HG03432 (cell line): ENCODE measurements at regions not wholly inside any gene's neighbourhood (a gene's known extent, or its start where the extent isn't known, plus 50 kb on each side); places are given as distances from the start of the nearest gene placed in this dataset.

Experiments used
- ATAC-seq: cut with Tn5 transposase; IDR thresholded peaks from one replicate; pipeline ENCODE4 v1.9.1; 2021; ENCODE audit warnings: mild to moderate bottlenecking, moderate library complexity; ENCODE audit not compliant: unreplicated experiment

DNA sequence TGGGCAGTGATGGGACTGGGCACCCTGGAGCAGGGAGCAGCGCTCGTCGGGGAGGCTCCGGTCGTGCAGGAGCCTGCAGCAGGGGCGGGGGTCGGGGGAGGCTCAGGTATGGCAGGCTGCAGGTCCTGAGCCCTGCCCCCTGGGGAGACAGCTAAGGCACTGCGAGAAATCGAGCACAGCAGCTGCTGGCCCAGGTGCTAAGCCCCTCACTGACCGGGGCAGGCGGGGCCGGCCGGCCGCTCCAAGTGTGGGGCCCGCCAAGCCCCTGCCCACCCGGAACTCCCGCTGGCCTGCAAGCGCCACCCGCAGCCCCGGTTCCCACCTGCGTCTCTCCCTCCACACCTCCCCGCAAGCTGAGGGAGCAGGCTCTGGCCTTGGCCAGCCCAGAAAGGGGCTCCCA lies 326.8 kb upstream of the TMTC1 start:
- ATAC-seq, result no peak

DNA sequence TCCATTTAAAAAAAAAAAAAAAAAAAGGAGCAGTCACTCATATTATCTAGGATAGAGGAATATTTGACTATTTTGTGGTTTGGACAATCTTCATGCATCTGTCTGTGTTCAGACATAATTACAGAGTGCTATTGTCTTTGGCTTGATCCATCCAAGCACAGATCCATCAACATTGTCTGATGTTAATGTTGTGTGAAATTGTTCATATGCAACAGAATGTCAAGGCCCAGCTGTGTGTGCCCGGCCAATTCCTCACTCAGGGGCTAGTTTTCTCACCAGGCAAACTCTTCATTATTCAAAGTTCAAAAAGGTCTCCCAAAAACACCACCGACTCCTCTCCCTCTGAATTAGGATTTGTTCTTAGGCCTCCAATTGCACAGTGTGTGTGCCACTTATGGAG lies 324.9 kb upstream of the TMTC1 start:
- no peak for ATAC-seq

DNA sequence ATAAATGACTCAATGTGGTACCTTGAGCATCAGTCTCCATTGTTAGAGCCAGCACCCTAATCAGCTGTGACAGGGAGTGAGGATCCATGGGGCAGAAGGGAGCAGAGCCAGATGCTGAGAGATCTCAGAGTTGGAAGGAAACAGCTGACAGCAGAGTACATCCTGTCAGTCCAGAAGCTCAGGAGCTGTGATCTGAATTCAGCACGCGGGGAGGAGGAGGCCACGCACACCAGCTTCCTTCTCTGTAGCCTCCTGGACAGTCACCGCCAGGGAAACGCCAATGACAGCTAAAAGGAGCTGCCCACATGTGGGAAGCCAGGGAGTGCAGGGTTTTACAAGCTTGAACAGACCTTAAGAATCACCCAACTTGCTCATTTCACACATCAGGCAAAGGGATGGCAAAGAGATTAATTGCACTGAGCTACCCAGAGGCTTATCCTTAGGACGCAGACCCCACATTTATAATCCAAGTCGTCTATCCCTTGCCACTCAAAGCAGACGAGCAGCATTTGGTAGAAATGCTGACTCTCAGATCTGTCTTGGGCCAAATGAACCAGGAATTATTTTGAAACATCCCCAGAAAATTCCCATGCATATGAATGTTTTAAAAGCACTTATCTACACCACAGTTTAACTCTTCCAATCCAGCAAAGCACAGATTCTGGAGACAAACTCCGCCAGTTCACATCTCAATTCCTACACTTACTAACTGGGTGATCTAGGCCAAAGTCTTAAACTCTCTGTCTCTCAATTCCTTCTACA lies 322.6 kb upstream of the TMTC1 start:
- no peak for ATAC-seq

DNA sequence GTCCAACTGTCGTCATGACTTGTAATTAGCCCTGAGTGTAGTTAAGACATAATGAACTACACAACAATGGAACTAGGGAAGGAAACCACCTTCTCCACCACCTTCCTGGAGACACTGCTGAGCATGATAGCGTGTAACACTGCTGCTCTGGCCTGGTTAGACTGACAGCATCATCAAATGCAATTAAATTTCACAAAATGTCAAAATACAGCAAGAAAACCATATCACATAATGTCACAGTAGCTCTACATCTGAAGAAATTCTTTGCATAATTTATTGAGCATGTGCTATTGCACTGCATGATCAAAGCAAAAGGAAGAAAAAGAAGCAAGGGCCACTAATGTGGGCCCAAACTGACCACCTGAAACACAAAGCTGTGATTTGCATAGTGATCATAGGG lies 321.8 kb upstream of the TMTC1 start:
- ATAC-seq, result no peak

DNA sequence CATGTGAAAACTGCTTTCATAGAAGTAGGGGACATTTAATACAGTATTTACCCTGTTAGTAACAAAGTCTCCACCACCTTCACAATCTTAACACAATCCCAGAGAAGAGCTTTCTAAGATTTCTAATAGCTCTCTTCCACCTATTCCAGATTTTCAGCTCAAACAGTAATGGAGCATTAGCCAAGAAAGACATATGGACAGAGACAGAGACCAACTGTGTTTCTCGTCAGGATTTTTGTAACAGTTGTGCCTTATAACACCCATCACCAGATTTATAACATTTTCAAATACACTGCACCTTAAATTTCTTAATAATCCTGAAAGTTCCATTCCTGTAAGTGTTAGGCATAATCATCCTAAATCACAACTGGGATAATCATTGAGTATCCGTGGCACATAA lies 321.2 kb upstream of the TMTC1 start:
- no peak for ATAC-seq

DNA sequence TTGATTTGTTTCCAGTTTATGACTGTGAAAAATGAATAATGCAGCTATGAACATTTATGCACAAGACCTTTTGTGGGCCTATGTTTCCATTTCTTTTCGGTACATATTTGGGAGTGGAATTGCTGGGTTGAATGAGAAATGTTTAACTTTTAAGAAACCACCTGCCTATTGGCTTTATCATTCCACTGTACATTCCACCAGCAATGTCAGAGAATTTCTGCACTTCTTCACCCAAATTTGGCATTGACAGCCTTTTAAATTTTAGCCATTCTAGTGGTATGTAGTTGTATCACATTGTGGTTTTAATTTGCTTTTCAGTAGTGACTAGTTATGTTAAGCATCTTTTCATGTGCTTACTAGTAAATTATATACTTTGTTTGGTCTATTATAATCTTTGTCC lies 317.0 kb upstream of the TMTC1 start:
- ATAC-seq, result no peak

DNA sequence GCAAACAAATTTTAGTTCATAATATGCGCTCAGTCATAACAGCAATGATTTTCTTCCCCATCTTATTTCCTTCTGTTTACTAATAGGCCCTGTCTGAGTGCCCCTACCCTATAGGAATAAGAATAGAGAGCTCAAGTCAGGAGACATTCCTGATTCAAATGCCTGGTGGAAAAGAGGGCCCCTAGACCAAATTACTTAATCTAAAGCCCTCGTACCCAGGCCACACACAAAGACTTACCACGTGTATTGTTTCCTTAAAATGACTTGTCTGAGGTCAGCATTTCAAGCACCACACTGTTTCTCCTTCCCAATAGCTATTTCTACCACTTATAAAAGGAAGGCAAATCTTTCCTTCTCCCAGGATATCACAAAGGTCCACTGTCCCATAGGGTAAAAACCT lies 314.9 kb upstream of the TMTC1 start:
- ATAC-seq, result no peak

DNA sequence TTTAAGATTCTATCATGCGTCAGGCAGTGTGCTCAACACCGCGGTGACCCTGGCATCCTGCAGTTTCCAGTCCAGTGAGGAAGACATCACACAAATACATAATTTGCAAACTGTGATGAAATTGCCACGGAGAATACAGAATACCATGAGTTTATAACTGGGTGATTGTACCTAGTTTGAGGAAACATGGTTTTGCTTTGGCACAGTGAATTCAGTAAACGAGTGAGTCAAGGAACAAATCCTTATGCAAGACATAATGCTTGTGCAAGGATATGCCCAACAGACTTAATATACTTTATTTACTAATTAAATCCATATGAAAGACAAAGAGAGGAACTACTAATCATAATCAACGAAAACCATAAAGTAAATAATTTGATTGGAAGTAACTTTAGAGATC lies 311.8 kb upstream of the TMTC1 start:
- no peak for ATAC-seq

DNA sequence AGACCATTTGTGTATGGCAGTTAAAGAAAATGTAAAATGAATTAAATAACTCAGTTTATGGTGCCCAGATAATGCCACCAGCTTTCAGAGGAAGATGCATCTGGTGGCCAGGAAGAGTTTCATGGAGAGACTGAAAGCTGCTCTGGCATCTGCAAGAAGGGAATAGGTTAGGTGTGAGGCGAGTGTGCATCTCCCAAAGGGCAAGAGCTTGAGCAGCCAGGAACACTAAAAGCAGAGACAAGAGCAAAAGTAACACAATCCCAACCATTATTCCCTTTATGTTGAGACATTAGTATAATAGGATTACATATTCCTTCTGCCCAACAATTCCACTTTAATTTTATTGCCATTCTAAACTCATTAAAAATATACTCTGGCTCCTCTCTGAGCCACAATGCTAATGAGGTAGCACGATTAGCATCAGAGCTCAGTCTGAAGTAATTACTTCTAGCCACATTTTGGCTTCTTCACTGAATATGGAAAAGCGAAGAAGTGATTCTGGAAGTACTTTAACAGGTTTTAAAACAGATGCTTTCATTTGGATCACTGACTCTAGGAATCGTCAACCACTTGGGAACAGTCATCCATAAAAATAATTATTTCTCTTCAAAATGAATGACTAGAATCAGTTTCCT lies 309.4 kb upstream of the TMTC1 start:
- no peak for ATAC-seq

DNA sequence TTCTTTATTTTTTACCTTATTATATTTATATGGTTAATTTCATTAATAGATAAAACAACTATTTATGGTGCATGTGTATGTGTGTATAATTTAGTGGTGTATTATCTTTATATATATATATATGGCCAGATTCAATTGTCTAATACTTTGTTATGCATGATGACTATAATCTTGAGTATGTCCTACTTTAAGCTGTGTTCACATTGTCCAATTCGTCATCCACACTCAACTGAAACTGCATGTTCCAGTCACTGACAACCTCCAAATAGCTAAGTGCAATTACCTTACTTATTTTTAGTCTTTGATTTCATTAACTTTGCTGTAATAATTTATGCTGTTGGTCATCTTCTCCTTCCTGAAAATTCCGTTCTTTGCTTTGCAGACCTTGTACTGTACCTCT lies 306.5 kb upstream of the TMTC1 start:
- ATAC-seq, result no peak

DNA sequence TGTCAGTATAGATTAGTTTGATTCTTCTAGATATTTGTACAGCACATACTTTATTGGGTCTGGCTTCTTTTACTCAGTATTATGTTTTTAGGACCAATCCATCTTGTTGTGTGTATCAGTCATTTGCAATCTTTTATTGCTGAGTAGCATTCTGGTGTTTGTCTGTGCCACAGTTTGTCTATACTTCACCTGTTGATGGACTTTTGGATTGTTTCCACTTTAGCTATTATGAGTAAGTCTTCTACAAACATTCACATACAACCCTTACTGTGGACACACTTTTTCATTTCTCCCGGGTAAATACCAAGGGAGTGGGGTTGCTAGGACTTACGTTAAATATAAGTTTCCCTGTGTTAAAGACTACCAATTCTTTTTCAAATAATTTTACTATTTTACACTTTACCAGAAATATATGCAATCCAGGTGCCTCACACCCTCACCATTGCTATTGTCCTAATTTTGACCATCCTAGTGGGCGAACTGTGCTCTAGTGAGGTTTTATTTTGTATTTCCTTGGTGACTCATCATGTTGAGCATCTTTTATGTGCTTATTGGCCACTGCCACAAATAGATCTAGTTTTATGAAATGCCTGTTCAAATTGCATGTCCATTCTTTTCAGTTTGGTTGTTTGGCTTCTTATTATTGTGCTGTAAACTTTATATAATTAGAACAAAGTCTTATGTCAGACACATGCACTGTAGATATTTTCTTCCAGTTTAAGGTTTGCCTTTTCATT lies 304.7 kb upstream of the TMTC1 start:
- ATAC-seq, result no peak

DNA sequence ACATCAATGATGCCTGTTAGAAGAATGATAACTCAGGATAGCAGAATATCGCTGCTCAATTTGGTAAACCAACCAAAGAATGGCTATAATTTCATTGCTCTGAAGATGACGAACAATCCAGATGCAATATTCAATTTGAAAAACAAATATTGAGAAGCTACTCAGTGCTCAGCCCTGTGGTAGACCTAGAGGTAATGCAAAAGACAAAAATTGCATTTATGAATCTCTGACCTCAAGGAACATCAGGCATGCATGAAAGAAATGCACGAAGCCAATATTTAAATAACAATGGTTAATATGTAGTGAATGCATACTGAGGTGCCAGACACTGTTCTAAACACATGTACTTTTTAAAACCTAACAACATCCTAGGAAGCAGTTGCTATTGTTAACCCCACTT lies 298.6 kb upstream of the TMTC1 start:
- ATAC-seq, result no peak

DNA sequence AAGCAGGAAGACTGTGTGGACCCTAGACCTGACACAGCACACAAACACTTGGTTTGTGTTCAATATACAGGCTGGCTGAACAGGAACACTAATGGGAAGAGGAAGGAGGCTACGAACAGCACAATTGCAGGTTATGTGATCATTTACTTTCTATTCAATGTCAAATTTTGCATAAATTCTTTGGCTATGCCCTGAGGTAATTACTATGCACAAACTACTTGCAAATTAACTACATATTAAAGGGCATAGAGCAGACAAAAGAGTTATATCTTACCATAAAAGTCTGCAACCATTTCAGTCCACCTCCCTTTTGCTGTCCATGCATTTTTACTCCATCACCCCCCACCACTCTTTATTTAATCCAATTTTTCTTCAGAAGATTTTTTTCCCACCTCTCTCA lies 291.2 kb upstream of the TMTC1 start:
- no peak for ATAC-seq

DNA sequence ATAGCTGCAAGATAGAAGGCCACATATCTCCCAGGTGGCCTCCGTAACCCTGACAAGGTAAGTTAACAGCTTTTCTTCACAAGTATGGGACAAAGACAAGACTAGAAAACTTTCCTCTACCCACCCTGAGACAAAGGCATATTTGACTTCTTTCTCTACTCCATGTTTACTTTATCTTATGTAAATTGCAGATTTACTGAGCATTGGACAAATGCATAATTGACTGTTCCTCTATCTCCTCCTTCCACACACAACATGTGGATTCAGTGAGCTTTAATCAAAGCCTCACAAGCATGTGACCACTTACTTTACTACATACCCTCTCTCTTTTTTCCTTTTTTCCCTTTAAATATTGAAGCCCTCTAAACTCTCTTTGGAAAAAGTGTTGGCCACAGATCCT lies 289.1 kb upstream of the TMTC1 start:
- no peak for ATAC-seq

DNA sequence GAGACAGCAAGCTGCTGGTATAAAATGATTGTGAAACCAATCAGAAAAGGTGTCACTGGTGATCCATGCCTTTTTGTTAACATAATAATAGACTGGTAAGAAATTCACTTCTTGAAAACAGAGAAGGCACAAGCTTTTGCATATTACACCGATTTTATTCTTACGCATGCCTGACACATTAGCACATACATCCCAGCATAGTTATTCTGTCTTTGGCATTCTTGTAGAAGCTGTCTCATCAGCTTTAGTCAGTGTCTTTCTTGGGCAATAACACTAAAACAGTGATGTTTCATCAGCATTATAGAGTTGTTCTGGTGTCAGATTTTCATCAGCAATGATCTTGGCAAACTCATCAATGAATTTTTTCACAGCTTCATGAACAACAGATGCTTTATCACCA lies 283.4 kb upstream of the TMTC1 start:
- ATAC-seq, result no peak

DNA sequence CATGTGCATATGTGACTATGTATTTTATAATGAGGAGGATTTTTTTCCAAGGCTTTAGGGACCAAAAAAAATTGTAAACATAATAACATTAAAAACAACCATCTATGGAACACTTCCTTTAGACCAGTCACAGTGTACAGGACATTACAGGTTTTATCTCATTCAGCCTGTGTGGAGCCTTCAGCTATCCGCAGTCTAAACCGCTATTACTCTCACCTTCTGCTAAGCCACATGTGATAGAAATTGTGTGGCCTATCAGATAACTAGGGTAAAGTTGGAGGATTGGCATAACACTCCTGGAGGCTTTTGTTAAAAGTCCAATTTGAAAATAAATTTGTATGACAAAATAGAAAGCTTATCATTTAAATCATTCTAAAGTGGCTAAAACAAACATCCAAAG lies 281.2 kb upstream of the TMTC1 start:
- ATAC-seq, result no peak

DNA sequence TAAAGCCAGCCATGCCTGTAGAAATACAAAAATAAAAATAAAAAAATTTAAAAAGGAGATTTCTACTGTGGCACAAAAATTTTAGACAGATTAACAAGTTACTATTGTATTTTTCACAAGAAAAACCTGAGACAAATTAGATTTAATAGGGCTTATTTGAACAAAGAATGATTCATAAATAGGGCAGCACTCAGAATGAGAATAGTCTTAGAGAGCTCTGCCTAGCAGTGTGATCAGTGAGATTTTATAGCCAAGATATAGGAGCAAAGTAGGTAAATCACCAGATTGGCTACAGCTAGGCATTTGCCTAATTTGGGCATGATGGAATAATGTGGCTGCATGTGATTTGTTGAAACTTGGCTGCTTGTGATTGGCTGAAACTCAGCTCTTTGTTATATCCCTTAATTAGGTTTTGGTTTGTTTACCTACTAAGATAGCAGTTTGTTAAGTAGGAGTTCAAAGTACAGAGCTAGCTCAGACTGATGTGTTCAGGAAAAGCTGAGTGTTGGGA lies 279.7 kb upstream of the TMTC1 start:
- no peak for ATAC-seq

DNA sequence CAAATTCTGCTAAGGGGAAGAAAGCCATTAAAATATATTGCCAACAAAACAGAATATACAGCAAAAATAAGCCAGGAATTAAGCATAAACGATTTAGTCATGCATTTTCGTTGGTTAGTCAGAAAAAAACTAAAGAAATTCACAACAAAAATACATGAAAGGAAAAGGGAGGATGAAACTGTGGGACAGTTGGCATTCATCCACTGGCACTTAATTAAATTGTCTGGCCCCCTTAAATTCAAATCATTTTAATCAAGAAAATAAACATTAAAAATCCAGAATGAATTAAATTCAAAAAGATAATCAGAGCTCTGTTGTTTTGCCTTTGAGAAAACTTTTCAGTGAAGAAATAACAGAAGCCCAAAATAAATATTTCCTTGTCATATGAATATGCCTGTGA lies 264.6 kb upstream of the TMTC1 start:
- no peak for ATAC-seq

DNA sequence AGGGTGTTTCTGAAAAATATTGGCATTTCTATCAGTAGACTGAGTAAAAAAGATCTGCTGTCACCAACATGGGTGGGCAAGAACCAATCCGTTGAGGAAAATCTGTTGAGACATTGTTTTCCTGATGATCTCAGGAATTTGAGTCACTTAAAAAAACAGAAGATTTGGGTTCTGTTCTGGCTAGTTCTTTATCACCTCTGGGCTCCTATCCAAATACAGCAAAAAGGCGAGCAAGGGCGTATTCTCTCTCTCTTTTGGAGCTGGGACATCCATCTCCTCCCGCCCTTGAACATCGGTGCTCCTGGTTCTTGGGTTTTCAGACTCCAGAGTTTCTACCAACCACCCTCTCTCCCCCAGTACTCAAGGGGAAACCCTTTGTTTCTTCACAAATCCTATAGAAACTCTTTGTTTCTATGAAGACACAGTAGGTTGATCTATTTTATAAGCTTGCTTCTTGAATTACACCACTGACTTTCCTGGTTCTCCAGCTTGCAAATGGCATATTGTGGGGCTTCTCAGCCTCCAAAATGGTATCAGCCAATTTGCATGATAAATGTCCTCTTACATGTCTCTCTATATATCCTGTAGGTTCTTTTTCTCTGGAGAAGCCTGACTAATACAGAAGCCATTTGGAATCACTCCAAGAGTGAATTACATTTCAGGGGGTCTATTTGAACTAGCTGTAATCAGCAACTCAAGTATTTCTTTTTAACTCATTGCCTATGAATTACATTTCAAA lies 263.9 kb upstream of the TMTC1 start:
- no peak for ATAC-seq

DNA sequence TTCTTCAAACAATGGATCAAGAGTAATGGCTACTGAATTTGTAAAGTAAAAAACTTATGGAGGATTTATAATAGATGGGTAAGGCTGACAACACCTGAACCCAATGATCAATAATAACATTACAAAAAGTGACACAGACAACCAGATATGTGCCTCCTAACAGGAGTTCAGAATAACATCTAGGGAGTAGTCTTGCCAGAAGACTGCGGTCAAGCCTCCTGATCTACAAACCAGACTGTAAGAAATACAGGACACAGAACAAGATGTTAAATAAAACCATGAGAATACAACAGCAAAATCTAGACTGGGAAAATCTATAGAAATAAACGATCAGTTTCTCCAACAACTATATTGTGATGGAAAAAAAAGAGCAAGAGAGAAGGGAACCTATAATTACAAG lies 262.6 kb upstream of the TMTC1 start:
- ATAC-seq, result no peak

DNA sequence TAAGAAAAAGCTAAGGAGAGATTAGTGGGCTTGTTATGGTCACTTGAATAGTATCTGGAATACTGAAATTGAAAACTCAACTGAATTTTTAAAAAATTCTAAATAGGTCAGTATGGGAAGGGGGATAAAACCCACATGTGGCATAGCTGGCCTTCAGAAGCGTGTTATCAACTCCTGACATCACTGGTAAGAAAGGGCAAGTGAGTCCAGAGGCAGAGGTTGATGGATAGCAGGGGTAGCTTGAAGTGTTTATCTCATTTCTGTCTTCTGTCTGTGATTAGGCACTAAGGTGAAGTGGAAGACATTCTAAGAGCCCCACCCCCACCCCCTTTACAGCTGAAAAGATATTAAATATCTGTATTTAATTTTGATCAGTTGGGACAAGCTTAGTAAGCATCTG lies 261.4 kb upstream of the TMTC1 start:
- no peak for ATAC-seq
